ENCODE measurements at regions not wholly inside any gene's neighbourhood (a gene's known extent, or its start where the extent isn't known, plus 50 kb on each side); places are given as distances from the start of the nearest gene placed in this dataset.
A peak's percentile ranks its signal among the peaks of the same experiment; 100 is the strongest.

DNA sequence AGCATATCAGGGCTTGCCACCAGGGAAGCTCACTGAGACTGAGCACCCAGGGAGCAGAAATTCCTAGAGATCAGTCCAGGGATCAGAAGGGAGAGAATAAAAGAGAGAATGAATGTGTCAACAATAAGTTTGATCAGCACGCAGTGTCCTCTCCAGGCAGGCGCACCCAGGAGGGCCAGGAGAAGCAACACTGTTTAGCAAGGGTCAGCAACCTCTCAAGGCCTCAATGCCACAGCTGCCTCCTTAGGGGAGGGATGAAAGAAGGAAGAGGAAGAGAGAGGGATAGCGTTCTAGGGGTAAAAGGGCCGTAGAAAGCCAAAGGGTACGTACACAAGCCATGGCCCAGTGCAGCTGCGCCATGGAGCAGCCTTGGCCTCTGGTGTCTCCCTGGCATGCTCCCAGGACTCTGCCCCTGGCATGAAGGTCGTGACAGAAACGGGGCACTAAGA is 399.8 kb downstream of the SHQ1 start:
- Histone ChIP-seq H3K36me3 (replicated peaks; ENCODE audit: insufficient read depth, low read depth) (no peaks in the 10 kb centered on the region), H3K79me2 (peaks cover 34% of the 10 kb centered on the region), H2AFZ (no peak overlapping the region), H3K27me3 (no peaks in the 10 kb centered on the region), H3K27ac (no peak overlapping the region), H3K4me3 (no peak overlapping the region), H3K4me1 (ENCODE audit: insufficient read depth) (peaks cover 16% of the 10 kb centered on the region), H3K9me2 (replicated peaks; ENCODE audit: insufficient read depth) (no peaks in the 10 kb centered on the region), H3K9me3 (ENCODE audit: low read depth) (no peaks in the 10 kb centered on the region), H3K4me2 (no peak overlapping the region), H4K20me1 (ENCODE audit: insufficient read depth, poor library complexity, severe bottlenecking) (peaks cover 33% of the 10 kb centered on the region)
- TF ChIP-seq EZH2phosphoT487 (IDR thresholded peaks at IDR 0.05; ENCODE audit: low read depth, severe bottlenecking, unreplicated experiment) (no peak), EZH2 (IDR thresholded peaks at IDR 0.05; ENCODE audit: borderline replicate concordance) (no peak)
- TF ChIP-seq, protein P1, sequence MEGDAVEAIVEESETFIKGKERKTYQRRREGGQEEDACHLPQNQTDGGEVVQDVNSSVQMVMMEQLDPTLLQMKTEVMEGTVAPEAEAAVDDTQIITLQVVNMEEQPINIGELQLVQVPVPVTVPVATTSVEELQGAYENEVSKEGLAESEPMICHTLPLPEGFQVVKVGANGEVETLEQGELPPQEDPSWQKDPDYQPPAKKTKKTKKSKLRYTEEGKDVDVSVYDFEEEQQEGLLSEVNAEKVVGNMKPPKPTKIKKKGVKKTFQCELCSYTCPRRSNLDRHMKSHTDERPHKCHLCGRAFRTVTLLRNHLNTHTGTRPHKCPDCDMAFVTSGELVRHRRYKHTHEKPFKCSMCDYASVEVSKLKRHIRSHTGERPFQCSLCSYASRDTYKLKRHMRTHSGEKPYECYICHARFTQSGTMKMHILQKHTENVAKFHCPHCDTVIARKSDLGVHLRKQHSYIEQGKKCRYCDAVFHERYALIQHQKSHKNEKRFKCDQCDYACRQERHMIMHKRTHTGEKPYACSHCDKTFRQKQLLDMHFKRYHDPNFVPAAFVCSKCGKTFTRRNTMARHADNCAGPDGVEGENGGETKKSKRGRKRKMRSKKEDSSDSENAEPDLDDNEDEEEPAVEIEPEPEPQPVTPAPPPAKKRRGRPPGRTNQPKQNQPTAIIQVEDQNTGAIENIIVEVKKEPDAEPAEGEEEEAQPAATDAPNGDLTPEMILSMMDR (IDR thresholded peaks at IDR 0.05; ENCODE audit: poor library complexity) = no peak
- DNase-seq (ENCODE audit: low spot score) = no peak
- WGBS (ENCODE audit: low lambda C conversion rate, missing lambda C conversion rate) = 91% methylated on average over 8 of the region's 8 CpGs

DNA sequence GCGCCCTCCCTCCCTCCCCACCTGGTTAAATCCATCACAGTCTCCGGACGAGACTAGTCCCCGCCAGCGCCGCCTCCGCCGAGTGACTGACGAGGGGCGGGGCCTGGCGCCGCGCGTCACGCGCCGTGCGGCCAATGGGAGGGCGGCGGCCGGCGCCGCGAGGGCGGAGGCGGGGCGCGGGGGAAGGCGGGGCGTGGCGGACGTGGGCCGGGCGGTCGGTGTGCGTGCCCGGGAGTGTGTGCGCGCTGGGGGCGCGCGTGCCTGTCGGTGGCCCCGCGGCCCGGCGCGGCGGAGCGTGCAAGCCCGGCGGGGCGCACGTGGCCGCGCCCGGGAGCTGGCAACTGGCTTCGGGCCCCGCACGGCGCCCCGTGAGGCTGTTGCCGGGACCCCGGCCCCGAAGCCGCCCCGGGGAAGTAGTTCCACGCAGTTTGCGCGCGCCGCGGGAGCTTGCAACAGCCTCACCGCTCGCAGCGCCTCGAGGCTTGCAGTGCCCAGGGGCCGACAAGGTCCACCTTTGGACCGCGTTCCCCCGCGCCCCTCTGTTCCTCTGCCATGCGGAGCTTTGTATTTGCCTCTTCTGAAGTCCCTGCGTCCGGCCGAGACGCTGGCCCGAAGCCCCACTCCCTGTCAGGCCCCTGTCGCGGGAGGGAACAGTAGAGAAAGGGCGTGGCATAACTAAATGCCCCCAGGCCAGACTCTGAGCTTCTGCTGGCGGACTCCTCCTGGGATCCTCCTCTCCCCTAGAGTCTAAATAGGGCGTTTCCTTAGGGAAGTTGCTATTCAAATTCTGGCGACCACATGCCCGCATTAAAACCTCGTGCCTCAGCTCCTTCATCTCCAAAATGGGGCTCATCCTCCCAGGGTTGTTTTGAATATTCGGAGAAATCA is 400.9 kb downstream of the SHQ1 start:
- H4K20me1 ChIP-seq (ENCODE audit: insufficient read depth, poor library complexity, severe bottlenecking) = peaks cover 43% of the 10 kb centered on the region
- H3K79me2 ChIP-seq = peaks cover 45% of the 10 kb centered on the region
- no peak for TF ChIP-seq EZH2phosphoT487 (IDR thresholded peaks at IDR 0.05; ENCODE audit: low read depth, severe bottlenecking, unreplicated experiment)
- TF ChIP-seq, protein P1 (IDR thresholded peaks at IDR 0.05; ENCODE audit: poor library complexity) = no peak
- no peak for TF ChIP-seq EZH2 (IDR thresholded peaks at IDR 0.05; ENCODE audit: borderline replicate concordance)
- H3K4me3 ChIP-seq = peak overlapping the region; percentile 95
- 6% methylated on average over 43 of the region's 97 CpGs for WGBS (ENCODE audit: low lambda C conversion rate, missing lambda C conversion rate)
- H3K36me3 ChIP-seq (replicated peaks; ENCODE audit: insufficient read depth, low read depth) = no peaks in the 10 kb centered on the region
- no peaks in the 10 kb centered on the region for H3K9me2 ChIP-seq (replicated peaks; ENCODE audit: insufficient read depth)
- no peaks in the 10 kb centered on the region for H3K27me3 ChIP-seq
- H3K4me1 ChIP-seq (ENCODE audit: insufficient read depth) = peaks cover 19% of the 10 kb centered on the region
- peak overlapping the region; percentile 87 for H3K4me2 ChIP-seq
- peak; percentile 98 for DNase-seq (ENCODE audit: low spot score)
- peak overlapping the region; percentile 99 for H3K27ac ChIP-seq
- H2AFZ ChIP-seq = peak overlapping the region; percentile 79
- H3K9me3 ChIP-seq (ENCODE audit: low read depth) = no peaks in the 10 kb centered on the region

DNA sequence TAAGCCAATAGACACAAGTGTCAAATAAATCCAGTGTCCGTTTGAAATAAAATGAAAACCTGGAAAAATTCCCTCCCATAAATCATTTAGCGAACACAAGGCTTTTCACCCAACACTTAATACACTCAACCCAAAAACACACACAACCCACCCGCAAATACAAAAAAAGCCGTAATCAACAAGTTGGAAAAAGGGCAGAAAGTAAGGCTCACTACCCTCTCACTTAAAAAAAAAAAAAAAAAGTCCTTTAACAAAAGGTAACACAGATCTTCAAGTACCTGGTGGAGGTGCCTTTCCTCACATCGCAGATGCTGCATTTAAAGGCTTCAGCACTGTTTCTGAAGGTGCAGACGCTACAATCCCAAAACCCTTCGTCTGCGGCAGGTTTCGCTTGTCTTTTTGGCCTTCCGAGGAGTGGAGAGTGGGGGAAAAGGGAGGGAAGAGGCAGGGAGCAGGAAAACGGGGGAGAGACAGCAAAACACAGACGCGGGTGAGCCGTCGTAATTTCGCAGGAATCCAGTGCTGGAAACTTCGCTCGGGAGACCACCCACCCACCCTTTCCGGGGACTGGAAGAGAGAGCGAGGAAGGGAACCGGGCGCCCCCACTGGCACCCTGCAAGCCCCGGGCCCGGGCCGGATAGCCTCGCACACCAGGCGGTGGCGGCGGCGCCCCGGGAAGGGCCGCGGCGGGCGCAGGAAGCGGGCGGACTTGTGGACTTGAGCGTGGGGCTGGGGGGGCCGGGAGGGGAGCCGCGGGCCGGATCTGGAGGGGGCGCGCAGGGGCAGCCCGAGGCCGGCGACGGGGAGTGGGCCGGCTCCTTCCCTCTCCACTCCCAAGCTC is 401.8 kb downstream of the SHQ1 start, which contains the start of gene RYBP:
Gene RYBP (minus strand): TSS at position 404 of the 841 bp plus-strand sequence.
- Histone ChIP-seq H3K36me3 (replicated peaks; ENCODE audit: insufficient read depth, low read depth) (no peaks in the 10 kb centered on the region), H3K27ac (peak within 1 kb of the TSS; percentile 99), H2AFZ (peak within 1 kb of the TSS; percentile 79), H3K9me2 (replicated peaks; ENCODE audit: insufficient read depth) (no peaks in the 10 kb centered on the region), H3K27me3 (no peaks in the 10 kb centered on the region), H3K79me2 (peaks cover 53% of the 10 kb centered on the region), H3K4me2 (peak within 1 kb of the TSS; percentile 87), H3K4me3 (peak within 1 kb of the TSS; percentile 95), H4K20me1 (ENCODE audit: insufficient read depth, poor library complexity, severe bottlenecking) (peaks cover 52% of the 10 kb centered on the region), H3K4me1 (ENCODE audit: insufficient read depth) (peaks cover 27% of the 10 kb centered on the region), H3K9me3 (ENCODE audit: low read depth) (no peaks in the 10 kb centered on the region)
- WGBS (ENCODE audit: low lambda C conversion rate, missing lambda C conversion rate) = 1% methylated on average over 33 of the region's 49 CpGs
- no peak for TF ChIP-seq EZH2 (IDR thresholded peaks at IDR 0.05; ENCODE audit: borderline replicate concordance)
- TF ChIP-seq, protein P1 (IDR thresholded peaks at IDR 0.05; ENCODE audit: poor library complexity) = peak; percentile 1
- DNase-seq (ENCODE audit: low spot score) = no peak

All from hepatocyte (in vitro differentiated cells).